ENCODE measurements at regions not wholly inside any gene's neighbourhood (a gene's known extent, or its start where the extent isn't known, plus 50 kb on each side); places are given as distances from the start of the nearest gene placed in this dataset.
"Not testable (repeated sequence)": the region's sequence is repeated elsewhere in the genome, so short reads cannot be mapped to it uniquely, and the experiment has no call there.

DNA sequence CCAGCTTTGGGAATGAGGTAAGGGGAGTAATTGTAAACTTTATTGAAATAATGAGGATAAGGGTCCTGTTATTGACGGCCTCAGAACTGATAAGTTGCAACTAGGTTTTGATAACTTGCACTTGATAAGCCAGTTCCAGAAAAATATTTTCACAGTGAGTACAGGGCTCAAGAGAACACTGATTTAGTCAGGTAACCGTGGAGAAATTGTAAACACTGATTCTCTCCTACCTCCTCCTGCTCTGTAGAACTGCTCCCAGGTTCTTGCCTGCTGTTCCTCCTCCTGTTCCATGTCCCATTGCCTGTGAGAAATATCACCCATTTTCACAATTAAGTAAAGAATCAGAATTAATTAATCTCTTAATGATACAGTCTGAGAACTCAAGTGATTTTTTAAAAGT, 55.0 kb upstream of the CXXC4 start:
- H3K27ac ChIP-seq (ENCODE audit: low read length), result no peak overlapping the region
- no peaks in the 10 kb centered on the region for H3K36me3 ChIP-seq (ENCODE audit: control insufficient read depth in 1 of 2, insufficient read depth in 2 of 2, low read length in 2 of 2)
- no peaks in the 10 kb centered on the region for H3K4me1 ChIP-seq (ENCODE audit: control insufficient read depth in 1 of 2, insufficient read depth in 2 of 2, low read length in 2 of 2)
- no peaks in the 10 kb centered on the region for H3K27me3 ChIP-seq (ENCODE audit: low read depth, low read length)
- H3K4me3 ChIP-seq (ENCODE audit: low read depth in 1 of 2, low read length in 2 of 2), result no peak overlapping the region
- H3K9me3 ChIP-seq (ENCODE audit: control insufficient read depth in 1 of 2, low read length in 2 of 2), result no peaks in the 10 kb centered on the region

DNA sequence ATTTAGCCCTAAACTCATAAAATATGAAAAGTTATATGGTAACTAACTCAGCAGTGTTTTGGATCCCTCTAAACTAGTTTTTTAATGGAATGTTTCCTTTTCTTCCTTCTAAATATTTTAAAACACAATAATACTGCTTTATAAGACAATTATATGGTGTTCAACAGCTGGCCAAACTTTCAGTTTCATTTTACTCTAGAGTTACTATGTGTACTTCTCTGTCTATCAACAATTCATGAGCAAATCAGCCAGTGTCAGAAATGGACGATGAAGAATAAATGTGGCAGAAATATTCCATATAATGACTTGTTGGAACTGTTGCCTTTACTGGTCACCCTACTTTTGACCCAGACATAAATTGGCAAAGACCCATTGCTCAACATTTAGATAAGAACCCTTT, 64.8 kb upstream of the CXXC4 start:
- no peaks in the 10 kb centered on the region for H3K4me1 ChIP-seq (ENCODE audit: control insufficient read depth in 1 of 2, insufficient read depth in 2 of 2, low read length in 2 of 2)
- no peaks in the 10 kb centered on the region for H3K36me3 ChIP-seq (ENCODE audit: control insufficient read depth in 1 of 2, insufficient read depth in 2 of 2, low read length in 2 of 2)
- no peak overlapping the region for H3K27ac ChIP-seq (ENCODE audit: low read length)
- no peaks in the 10 kb centered on the region for H3K27me3 ChIP-seq (ENCODE audit: low read depth, low read length)
- H3K9me3 ChIP-seq (ENCODE audit: control insufficient read depth in 1 of 2, low read length in 2 of 2), result no peaks in the 10 kb centered on the region
- no peak overlapping the region for H3K4me3 ChIP-seq (ENCODE audit: low read depth in 1 of 2, low read length in 2 of 2)

DNA sequence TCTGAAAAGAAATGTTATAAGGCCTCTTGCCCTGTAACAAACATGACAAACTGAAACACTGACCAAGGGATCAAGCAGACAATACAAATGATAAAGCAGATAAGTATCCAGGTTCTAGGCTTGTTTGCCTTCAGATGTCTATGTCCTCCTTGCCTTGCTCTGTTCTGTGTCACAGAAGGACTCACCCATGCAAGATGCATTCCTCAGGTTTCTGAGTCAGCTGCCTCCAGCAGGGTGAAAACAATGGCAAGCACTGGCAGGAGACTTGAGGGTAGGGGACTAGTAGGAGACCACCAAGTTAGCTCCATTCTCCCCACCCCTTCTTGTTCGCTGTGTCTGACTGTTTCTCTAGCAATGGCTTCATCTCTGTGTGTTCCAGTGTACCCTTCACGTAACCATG, 76.6 kb upstream of the CXXC4 start:
- no peaks in the 10 kb centered on the region for H3K4me1 ChIP-seq (ENCODE audit: control insufficient read depth in 1 of 2, insufficient read depth in 2 of 2, low read length in 2 of 2)
- H3K4me3 ChIP-seq (ENCODE audit: low read depth in 1 of 2, low read length in 2 of 2), result no peak overlapping the region
- H3K36me3 ChIP-seq (ENCODE audit: control insufficient read depth in 1 of 2, insufficient read depth in 2 of 2, low read length in 2 of 2), result no peaks in the 10 kb centered on the region
- no peaks in the 10 kb centered on the region for H3K9me3 ChIP-seq (ENCODE audit: control insufficient read depth in 1 of 2, low read length in 2 of 2)
- no peak overlapping the region for H3K27ac ChIP-seq (ENCODE audit: low read length)
- H3K27me3 ChIP-seq (ENCODE audit: low read depth, low read length), result no peaks in the 10 kb centered on the region

DNA sequence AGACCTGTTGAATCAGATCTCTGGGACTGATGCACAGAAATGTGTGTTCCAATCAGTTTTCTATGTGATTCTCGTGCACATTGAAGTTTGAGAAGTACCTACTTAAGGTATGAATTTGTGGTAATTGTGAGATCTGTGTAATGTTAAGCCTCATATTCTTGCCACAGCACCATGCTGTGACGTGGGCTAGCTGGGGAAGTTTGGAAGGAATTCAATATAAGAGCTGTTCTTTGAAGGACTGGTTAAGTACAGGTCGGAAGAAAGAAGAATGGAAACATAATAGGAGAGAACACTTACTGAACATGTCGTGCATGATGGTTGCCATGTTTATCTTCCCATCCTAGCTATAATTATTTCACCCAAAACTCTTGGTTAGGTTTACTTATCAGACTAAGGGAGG, 79.7 kb upstream of the CXXC4 start:
- no peaks in the 10 kb centered on the region for H3K27me3 ChIP-seq (ENCODE audit: low read depth, low read length)
- H3K36me3 ChIP-seq (ENCODE audit: control insufficient read depth in 1 of 2, insufficient read depth in 2 of 2, low read length in 2 of 2), result no peaks in the 10 kb centered on the region
- H3K4me1 ChIP-seq (ENCODE audit: control insufficient read depth in 1 of 2, insufficient read depth in 2 of 2, low read length in 2 of 2), result no peaks in the 10 kb centered on the region
- H3K9me3 ChIP-seq (ENCODE audit: control insufficient read depth in 1 of 2, low read length in 2 of 2), result no peaks in the 10 kb centered on the region
- H3K27ac ChIP-seq (ENCODE audit: low read length), result no peak overlapping the region
- H3K4me3 ChIP-seq (ENCODE audit: low read depth in 1 of 2, low read length in 2 of 2), result no peak overlapping the region

DNA sequence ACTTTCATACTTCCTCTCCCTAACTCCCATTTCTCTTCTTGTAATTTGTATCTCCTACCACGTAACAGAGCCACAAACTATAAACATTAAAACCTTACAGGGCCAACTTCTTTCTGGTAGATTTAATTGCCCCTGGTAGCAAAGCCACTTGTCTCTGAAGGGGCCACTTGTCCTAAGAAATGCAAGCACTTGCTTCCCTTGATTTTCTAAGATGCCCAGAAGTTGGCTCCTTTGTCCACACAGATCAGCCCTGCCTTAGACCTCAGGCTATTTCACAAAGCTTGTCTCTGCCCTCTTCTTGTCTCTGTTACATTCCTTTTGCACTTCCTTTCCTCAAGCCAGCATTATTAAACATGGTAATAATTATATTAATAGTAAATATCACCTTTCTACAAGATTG, 80.6 kb upstream of the CXXC4 start:
- Histone ChIP-seq H3K9me3 (ENCODE audit: control insufficient read depth in 1 of 2, low read length in 2 of 2) (no peaks in the 10 kb centered on the region), H3K4me1 (ENCODE audit: control insufficient read depth in 1 of 2, insufficient read depth in 2 of 2, low read length in 2 of 2) (no peaks in the 10 kb centered on the region), H3K27me3 (ENCODE audit: low read depth, low read length) (no peaks in the 10 kb centered on the region), H3K36me3 (ENCODE audit: control insufficient read depth in 1 of 2, insufficient read depth in 2 of 2, low read length in 2 of 2) (no peaks in the 10 kb centered on the region), H3K27ac (ENCODE audit: low read length) (no peak overlapping the region), H3K4me3 (ENCODE audit: low read depth in 1 of 2, low read length in 2 of 2) (no peak overlapping the region)

DNA sequence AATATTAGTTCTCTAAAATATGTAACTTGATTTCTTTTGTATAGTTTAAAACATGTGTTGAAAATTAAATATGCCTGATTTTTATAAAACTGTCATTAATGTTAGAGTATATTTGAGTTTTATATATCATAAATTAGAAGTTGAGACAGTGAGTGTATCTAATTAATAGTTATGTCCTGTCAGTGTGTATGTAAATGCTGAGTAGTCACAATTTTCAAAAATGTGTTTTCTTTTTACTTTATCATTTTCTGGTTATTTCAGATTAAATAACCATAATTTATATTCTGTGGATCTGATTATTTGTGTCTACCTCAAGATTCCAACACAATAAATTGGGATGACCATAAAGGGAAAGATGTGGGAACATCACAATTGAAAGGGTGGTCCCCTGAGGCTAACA, 82.7 kb upstream of the CXXC4 start:
- Histone ChIP-seq H3K9me3 (ENCODE audit: control insufficient read depth in 1 of 2, low read length in 2 of 2) (no peaks in the 10 kb centered on the region), H3K27ac (ENCODE audit: low read length) (no peak overlapping the region), H3K36me3 (ENCODE audit: control insufficient read depth in 1 of 2, insufficient read depth in 2 of 2, low read length in 2 of 2) (no peaks in the 10 kb centered on the region), H3K27me3 (ENCODE audit: low read depth, low read length) (no peaks in the 10 kb centered on the region), H3K4me1 (ENCODE audit: control insufficient read depth in 1 of 2, insufficient read depth in 2 of 2, low read length in 2 of 2) (no peaks in the 10 kb centered on the region), H3K4me3 (ENCODE audit: low read depth in 1 of 2, low read length in 2 of 2) (no peak overlapping the region)

DNA sequence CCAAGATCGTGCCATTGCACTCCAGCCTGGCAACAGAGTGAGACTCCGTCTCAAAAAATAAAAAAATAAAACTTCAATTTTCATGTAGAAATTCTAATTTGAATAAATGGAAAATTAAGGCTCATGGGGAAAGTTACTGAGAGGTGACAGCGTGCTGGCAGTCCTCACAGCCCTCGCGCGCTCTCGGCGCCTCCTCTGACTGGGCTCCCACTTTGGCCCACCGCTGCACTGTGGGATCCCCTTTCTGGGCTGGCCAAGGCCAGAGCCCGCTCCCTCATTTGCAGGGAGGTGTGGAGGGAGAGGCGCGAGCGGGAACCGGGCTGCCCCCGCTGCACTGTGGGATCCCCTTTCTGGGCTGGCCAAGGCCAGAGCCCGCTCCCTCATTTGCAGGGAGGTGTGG, 86.8 kb upstream of the CXXC4 start:
- H3K27me3 ChIP-seq (ENCODE audit: low read depth, low read length); H3K27ac ChIP-seq (ENCODE audit: low read length); H3K4me3 ChIP-seq (ENCODE audit: low read depth in 1 of 2, low read length in 2 of 2); H3K36me3 ChIP-seq (ENCODE audit: control insufficient read depth in 1 of 2, insufficient read depth in 2 of 2, low read length in 2 of 2); H3K4me1 ChIP-seq (ENCODE audit: control insufficient read depth in 1 of 2, insufficient read depth in 2 of 2, low read length in 2 of 2); H3K9me3 ChIP-seq (ENCODE audit: control insufficient read depth in 1 of 2, low read length in 2 of 2): not testable (repeated sequence)

DNA sequence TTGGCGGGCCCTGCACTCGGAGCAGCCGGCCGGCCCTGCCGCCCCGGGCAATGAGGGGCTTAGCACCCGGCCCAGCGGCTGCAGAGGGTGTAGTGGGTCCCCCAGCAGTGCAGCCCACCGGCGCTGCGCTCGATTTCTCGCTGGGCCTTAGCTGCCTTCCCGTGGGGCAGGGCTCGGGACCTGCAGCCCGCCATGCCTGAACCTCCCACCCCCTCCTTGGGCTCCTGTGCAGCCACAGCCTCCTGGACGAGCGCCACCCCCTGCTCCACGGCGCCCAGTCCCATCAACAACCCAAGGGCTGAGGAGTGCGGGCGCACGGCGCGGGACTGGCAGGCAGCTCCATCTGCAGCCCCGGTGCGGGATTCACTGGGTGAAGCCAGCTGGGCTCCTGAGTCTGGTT, 87.4 kb upstream of the CXXC4 start:
- H3K4me3 ChIP-seq (ENCODE audit: low read depth in 1 of 2, low read length in 2 of 2); H3K36me3 ChIP-seq (ENCODE audit: control insufficient read depth in 1 of 2, insufficient read depth in 2 of 2, low read length in 2 of 2); H3K27me3 ChIP-seq (ENCODE audit: low read depth, low read length); H3K27ac ChIP-seq (ENCODE audit: low read length); H3K4me1 ChIP-seq (ENCODE audit: control insufficient read depth in 1 of 2, insufficient read depth in 2 of 2, low read length in 2 of 2); H3K9me3 ChIP-seq (ENCODE audit: control insufficient read depth in 1 of 2, low read length in 2 of 2): not testable (repeated sequence)

DNA sequence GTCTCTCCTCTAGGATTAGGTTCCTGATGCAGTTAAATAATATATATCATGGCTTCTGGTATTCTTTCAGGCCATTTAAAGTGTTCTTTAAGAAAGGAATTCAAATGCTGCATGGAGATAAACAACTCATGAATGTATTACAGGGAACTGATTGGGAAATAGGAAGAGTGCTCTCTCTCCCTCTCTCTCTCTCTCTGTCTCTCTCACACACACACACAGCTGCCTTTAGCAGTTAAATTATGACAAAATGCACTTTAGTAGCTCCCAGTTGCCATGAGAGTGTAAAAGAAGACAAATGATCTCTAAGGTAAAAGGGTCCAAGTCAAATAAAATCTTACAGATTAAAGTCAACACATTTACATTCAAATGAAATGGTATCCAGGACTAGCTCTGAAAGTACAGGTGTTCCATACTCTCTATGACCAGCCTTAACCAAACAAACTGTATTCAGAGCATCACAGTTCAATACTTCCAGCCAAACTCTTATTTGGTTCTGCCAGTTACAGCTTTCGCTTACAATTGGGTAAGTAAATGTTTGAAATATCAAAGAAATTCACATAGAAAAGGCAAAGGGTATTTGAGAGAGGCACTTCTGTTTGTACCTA, 94.7 kb upstream of the CXXC4 start:
- Histone ChIP-seq H3K27ac (ENCODE audit: low read length) (no peak overlapping the region), H3K4me3 (ENCODE audit: low read depth in 1 of 2, low read length in 2 of 2) (no peak overlapping the region), H3K4me1 (ENCODE audit: control insufficient read depth in 1 of 2, insufficient read depth in 2 of 2, low read length in 2 of 2) (peaks cover 7 to 23% of the 10 kb centered on the region in 2 donors), H3K9me3 (ENCODE audit: control insufficient read depth in 1 of 2, low read length in 2 of 2) (no peaks in the 10 kb centered on the region), H3K27me3 (ENCODE audit: low read depth, low read length) (no peaks in the 10 kb centered on the region), H3K36me3 (ENCODE audit: control insufficient read depth in 1 of 2, insufficient read depth in 2 of 2, low read length in 2 of 2) (no peaks in the 10 kb centered on the region)

DNA sequence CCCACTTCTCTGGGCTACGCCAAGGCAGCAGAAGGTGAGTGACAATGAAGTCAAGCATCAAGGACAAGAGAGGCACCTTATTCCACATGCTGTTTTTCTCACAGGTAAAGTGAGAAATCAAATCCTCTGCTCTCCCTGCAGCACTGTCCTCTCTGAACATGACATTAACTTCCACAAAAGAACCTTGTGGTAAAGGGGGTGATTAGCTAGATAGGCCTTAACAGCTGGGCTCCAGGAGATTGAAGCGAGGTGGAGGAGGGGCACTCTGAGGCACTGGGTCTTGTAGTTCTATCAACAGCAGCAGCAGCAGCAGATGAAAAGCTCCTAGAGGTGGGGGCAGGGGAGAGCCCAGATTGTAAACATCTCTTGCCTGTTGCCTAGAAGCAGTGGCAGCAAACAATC, 96.8 kb upstream of the CXXC4 start:
- peak overlapping the region; percentile 78 for H3K27ac ChIP-seq (ENCODE audit: low read length)
- peaks cover 7 to 23% of the 10 kb centered on the region in 2 donors for H3K4me1 ChIP-seq (ENCODE audit: control insufficient read depth in 1 of 2, insufficient read depth in 2 of 2, low read length in 2 of 2)
- H3K9me3 ChIP-seq (ENCODE audit: control insufficient read depth in 1 of 2, low read length in 2 of 2), result no peaks in the 10 kb centered on the region

DNA sequence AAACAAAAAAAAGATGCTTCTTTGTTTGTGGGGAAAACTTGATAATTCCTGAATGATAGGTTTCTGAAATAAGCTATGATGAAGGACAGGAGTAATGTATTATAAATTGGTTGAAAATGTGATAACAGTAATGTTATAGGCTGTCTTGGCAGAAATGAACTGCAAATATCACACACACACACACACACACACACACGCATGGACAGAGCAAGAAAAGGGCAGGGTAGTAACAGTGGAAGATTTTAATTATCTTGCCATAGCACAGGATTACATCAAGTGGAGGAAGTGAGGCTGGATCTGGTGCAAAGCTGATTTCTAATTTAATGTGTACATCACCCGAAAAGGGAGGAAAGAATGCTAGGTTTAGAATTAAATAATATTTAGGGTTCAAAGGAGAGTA, 97.5 kb upstream of the CXXC4 start:
- peak overlapping the region; percentile 78 for H3K27ac ChIP-seq (ENCODE audit: low read length)
- H3K4me3 ChIP-seq (ENCODE audit: low read depth in 1 of 2, low read length in 2 of 2), result peak overlapping the region in 1 of 2 donors; percentile 35
- peaks cover 7 to 23% of the 10 kb centered on the region in 2 donors for H3K4me1 ChIP-seq (ENCODE audit: control insufficient read depth in 1 of 2, insufficient read depth in 2 of 2, low read length in 2 of 2)
- H3K9me3 ChIP-seq (ENCODE audit: control insufficient read depth in 1 of 2, low read length in 2 of 2), result no peaks in the 10 kb centered on the region
- no peaks in the 10 kb centered on the region for H3K36me3 ChIP-seq (ENCODE audit: control insufficient read depth in 1 of 2, insufficient read depth in 2 of 2, low read length in 2 of 2)
- H3K27me3 ChIP-seq (ENCODE audit: low read depth, low read length), result no peaks in the 10 kb centered on the region

More for the DNA sequence above, 96.8 kb upstream of the CXXC4 start:
- Histone ChIP-seq H3K4me3 (ENCODE audit: low read depth in 1 of 2, low read length in 2 of 2) (no peak overlapping the region), H3K27me3 (ENCODE audit: low read depth, low read length) (no peaks in the 10 kb centered on the region), H3K36me3 (ENCODE audit: control insufficient read depth in 1 of 2, insufficient read depth in 2 of 2, low read length in 2 of 2) (no peaks in the 10 kb centered on the region)

DNA sequence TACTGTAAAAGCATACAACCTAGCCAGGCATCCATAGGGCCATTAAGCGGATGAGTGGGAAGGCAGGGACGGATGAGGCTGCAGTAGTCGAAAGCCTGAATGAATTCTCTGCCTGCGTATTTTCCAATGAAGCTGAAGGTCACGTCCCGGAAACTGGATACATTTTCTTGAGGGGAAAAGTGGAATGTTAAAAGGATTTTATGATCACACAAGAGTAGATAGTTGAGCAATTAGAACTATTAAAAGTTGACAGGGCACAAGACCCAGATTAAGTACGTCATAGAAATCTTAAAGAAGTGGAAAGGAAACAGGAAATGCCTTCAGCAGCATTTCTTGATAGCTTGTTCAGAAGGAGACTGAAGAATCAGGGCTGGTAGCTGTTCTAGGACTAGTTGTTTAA, 98.3 kb upstream of the CXXC4 start:
- H3K4me3 ChIP-seq (ENCODE audit: low read depth in 1 of 2, low read length in 2 of 2), result peak overlapping the region; percentile 21 to 35
- H3K27ac ChIP-seq (ENCODE audit: low read length), result peak overlapping the region; percentile 78
- no peaks in the 10 kb centered on the region for H3K27me3 ChIP-seq (ENCODE audit: low read depth, low read length)
- no peaks in the 10 kb centered on the region for H3K9me3 ChIP-seq (ENCODE audit: control insufficient read depth in 1 of 2, low read length in 2 of 2)
- H3K4me1 ChIP-seq (ENCODE audit: control insufficient read depth in 1 of 2, insufficient read depth in 2 of 2, low read length in 2 of 2), result peaks cover 7 to 23% of the 10 kb centered on the region in 2 donors
- H3K36me3 ChIP-seq (ENCODE audit: control insufficient read depth in 1 of 2, insufficient read depth in 2 of 2, low read length in 2 of 2), result no peaks in the 10 kb centered on the region
